GM12878 (cell line): ENCODE measurements at regions not wholly inside any gene's neighbourhood (a gene's known extent, or its start where the extent isn't known, plus 50 kb on each side); places are given as distances from the start of the nearest gene placed in this dataset.

ENCODE experiments used
- ATAC-seq: fragments of 200-7000 bp; cut with Tn5 transposase; 3 replicates; pipeline ENCODE4 v1.9.1; 2020; ENCODE audit warnings: mild to moderate bottlenecking, moderate library complexity
- BruUV-seq: library from RNA; stranded (reverse); fragments of 400-500 nt; replicated peaks from 2 replicates; lab custom pipeline; 2021; lab: Mats Ljungman, UMichigan
- CTCF ChIA-PET: fragments of 300-600 bp; sonication (Branson Sonifier 250); formaldehyde crosslinking; extraction: SDS; loops from one replicate; lab custom pipeline; 2021; ENCODE audit warnings: inconsistent platforms; lab: Yijun Ruan, JAX
- POLR2A ChIA-PET: fragments of 350-600 bp; formaldehyde crosslinking; extraction: SDS; loops from one replicate; lab custom pipeline; 2021; ENCODE audit warnings: inconsistent platforms; lab: Charles Lee
- RAD21 ChIA-PET: fragments of 300-600 bp; sonication (Branson Sonifier 250); formaldehyde crosslinking; loops from one replicate; lab custom pipeline; 2023; ENCODE audit warnings: antibody characterized with exemption; ENCODE audit not compliant: unreplicated experiment; lab: Charles Lee
- SMC1A ChIA-PET: fragments of 300-600 bp; sonication (Branson Sonifier 250); formaldehyde crosslinking; loops from one replicate; lab custom pipeline; 2023; ENCODE audit not compliant: unreplicated experiment, uncharacterized antibody; lab: Charles Lee
- DNase-seq: peaks from one replicate; pipeline ENCODE4 v3.0.0-alpha.2; 2011; ENCODE audit warnings: low read depth, low spot score
- FAIRE-seq: peaks from 3 replicates; lab custom pipeline; 2011; peaks lifted over from hg19 to GRCh38; lab: Jason Lieb, UNC
- H2AFZ ChIP-seq: 2 replicates; pipeline ENCODE4 v1.6.0; 2011; ENCODE audit warnings: low read depth, low read length, control low read depth; ENCODE audit not compliant: control insufficient read depth
- H3K27ac ChIP-seq: 2 replicates; pipeline ENCODE4 v1.5.1; 2011; ENCODE audit warnings: control low read depth; ENCODE audit not compliant: control insufficient read depth, insufficient read depth
- H3K27me3 ChIP-seq, 2 experiments: replicated peaks in 1 of 2; 2 replicates each; pipeline versions ENCODE4 v1.6.0 to v1.6.1; 2011; ENCODE audit warnings: low read length in 1 of 2; ENCODE audit not compliant: control insufficient read depth in 2 of 2, insufficient read depth in 2 of 2
- H3K36me3 ChIP-seq, 2 experiments: 2 replicates each; pipeline ENCODE4 v1.5.1; 2011; ENCODE audit warnings: low read length in 1 of 2; ENCODE audit not compliant: control insufficient read depth in 2 of 2, insufficient read depth in 2 of 2
- H3K4me1 ChIP-seq: 2 replicates; pipeline ENCODE4 v1.6.1; 2011; ENCODE audit warnings: mild to moderate bottlenecking, low read length, moderate library complexity, mixed read lengths; ENCODE audit not compliant: control insufficient read depth, insufficient read depth
- H3K4me2 ChIP-seq: 2 replicates; pipeline ENCODE4 v1.6.0; 2011; ENCODE audit warnings: control low read depth; ENCODE audit not compliant: control insufficient read depth, insufficient read depth
- H3K4me3 ChIP-seq: fragments of 200-600 bp; sonication (generic); 2 replicates; pipeline ENCODE4 v1.5.1; 2016
- H3K79me2 ChIP-seq: 2 replicates; pipeline ENCODE4 v1.6.0; 2011; ENCODE audit warnings: low read length; ENCODE audit not compliant: control insufficient read depth, insufficient read depth
- H3K9ac ChIP-seq: 2 replicates; pipeline ENCODE4 v1.8.0; 2011; ENCODE audit warnings: low read length, control low read depth, mixed read lengths; ENCODE audit not compliant: control insufficient read depth, insufficient read depth
- H3K9me3 ChIP-seq: replicated peaks from 3 replicates; pipeline ENCODE4 v1.5.1; 2011; ENCODE audit warnings: mild to moderate bottlenecking, low read length; ENCODE audit not compliant: control insufficient read depth, insufficient read depth
- H4K20me1 ChIP-seq: 2 replicates; pipeline ENCODE4 v1.6.0; 2011; ENCODE audit not compliant: control insufficient read depth, insufficient read depth
- BCL3 ChIP-seq: IDR thresholded peaks from 2 replicates; pipeline ENCODE4 v1.6.1; 2011; ENCODE audit warnings: borderline replicate concordance, low read depth, mild to moderate bottlenecking, moderate library complexity, low read length; ENCODE audit not compliant: insufficient read depth, poor library complexity, severe bottlenecking
- CREB1 ChIP-seq: IDR thresholded peaks from 2 replicates; pipeline ENCODE4 v1.6.1; 2012; ENCODE audit warnings: low read depth, mild to moderate bottlenecking, inconsistent platforms
- E2F8 ChIP-seq: fragments of 450-650 bp; IDR thresholded peaks from 2 replicates; pipeline ENCODE4 v1.6.1; 2018; ENCODE audit warnings: mild to moderate bottlenecking, low read depth, moderate library complexity; ENCODE audit not compliant: partially characterized antibody
- KAT2A ChIP-seq: conservative IDR thresholded peaks from 2 replicates; pipeline ENCODE4 v1.6.1; 2011; ENCODE audit warnings: low read depth, low read length; ENCODE audit not compliant: control insufficient read depth
- MTA3 ChIP-seq: IDR thresholded peaks from 2 replicates; pipeline ENCODE4 v1.6.1; 2012; ENCODE audit warnings: low read length, inconsistent platforms, borderline replicate concordance
- NR2F1 ChIP-seq: fragments of 450-650 bp; conservative IDR thresholded peaks from 2 replicates; pipeline ENCODE4 v1.6.1; 2017; ENCODE audit warnings: mild to moderate bottlenecking
- RELA ChIP-seq: fragments of 450-650 bp; IDR thresholded peaks from 2 replicates; pipeline ENCODE4 v1.8.0; 2014; ENCODE audit warnings: borderline replicate concordance; ENCODE audit not compliant: partially characterized antibody
- SREBF2 ChIP-seq: IDR thresholded peaks from 2 replicates; pipeline ENCODE4 v1.6.1; 2012; ENCODE audit warnings: mild to moderate bottlenecking, low read length
- YY1 ChIP-seq: IDR thresholded peaks from 2 replicates; pipeline ENCODE4 v1.6.1; 2011; ENCODE audit warnings: low read depth, mild to moderate bottlenecking, low read length
- ZBTB11 ChIP-seq: fragments of 450-650 bp; formaldehyde crosslinking; IDR thresholded peaks from 2 replicates; pipeline ENCODE4 v1.5.0; 2022; ENCODE audit warnings: mild to moderate bottlenecking, missing genetic modification characterization
- ZNF274 ChIP-seq: IDR thresholded peaks from one replicate; pipeline ENCODE4 v1.8.0; 2011; ENCODE audit not compliant: insufficient read length, insufficient read depth
- WGBS: methylation state at CpG from one replicate; pipeline ENCODE4 v1.1.6; 2016; ENCODE audit warnings: low lambda C conversion rate; ENCODE audit not compliant: insufficient replicate concordance, insufficient coverage; ENCODE audit errors: missing lambda C conversion rate; 5-methylcytosine and 5-hydroxymethylcytosine counted together
- in situ Hi-C: fragments of 300-500 bp; cut with MboI; formaldehyde crosslinking; loops from 9 replicates; pipeline ENCODE4 v1.14.3; 2018; ENCODE audit warnings: mixed read lengths
- intact Hi-C: fragments of 100-400 bp; cut with micrococcal nuclease; formaldehyde crosslinking; loops from one replicate; pipeline ENCODE4 v1.14.2; 2022; ENCODE audit not compliant: unreplicated experiment

GRCh38 chr17:62172492-62173291 is 107.6 kb upstream of the MED13 start:
- H3K27ac ChIP-seq: no peak overlapping the region
- no peaks in the 10 kb centered on the region for H3K9me3 ChIP-seq
- DNase-seq (no peak), FAIRE-seq (no peak), ATAC-seq (no peak)
- no peaks in the 10 kb centered on the region for H3K79me2 ChIP-seq
- ChIA-PET CTCF (no interaction called here), RAD21 (no interaction called here), POLR2A (no interaction called here), SMC1A (interaction anchor here (1.4 kb wide), 1 partner anchor 26 kb away, joined by 3 read pairs; no protein-coding TSS in a partner anchor)
- in situ Hi-C loops: no loop called here
- no peaks in the 10 kb centered on the region for H3K27me3 ChIP-seq
- intact Hi-C loops: no loop called here
- no peaks in the 10 kb centered on the region for H4K20me1 ChIP-seq
- peaks cover 9% of the 10 kb centered on the region for H3K4me1 ChIP-seq
- no TSS peak for BruUV-seq
- 87% methylated on average over 17 of the region's 18 CpGs for WGBS
- no peak overlapping the region for H3K4me3 ChIP-seq
- H3K9ac ChIP-seq: no peak overlapping the region
- H2AFZ ChIP-seq: no peak overlapping the region
- H3K4me2 ChIP-seq: no peak overlapping the region
- TF ChIP-seq ZNF274: no peak
- TF ChIP-seq RELA: no peak
- no peak for TF ChIP-seq E2F8
- TF ChIP-seq BCL3: no peak
- no peak for TF ChIP-seq ZBTB11
- TF ChIP-seq SREBF2: no peak
- TF ChIP-seq YY1: no peak
- no peak for TF ChIP-seq MTA3
- no peak for TF ChIP-seq CREB1
- no peak for TF ChIP-seq KAT2A
- no peak for TF ChIP-seq NR2F1
- H3K36me3 ChIP-seq: no peaks in the 10 kb centered on the region
